ENCODE measurements at regions not wholly inside any gene's neighbourhood (a gene's known extent, or its start where the extent isn't known, plus 50 kb on each side); places are given as distances from the start of the nearest gene placed in this dataset.
A peak's percentile ranks its signal among the peaks of the same experiment; 100 is the strongest.

DNA sequence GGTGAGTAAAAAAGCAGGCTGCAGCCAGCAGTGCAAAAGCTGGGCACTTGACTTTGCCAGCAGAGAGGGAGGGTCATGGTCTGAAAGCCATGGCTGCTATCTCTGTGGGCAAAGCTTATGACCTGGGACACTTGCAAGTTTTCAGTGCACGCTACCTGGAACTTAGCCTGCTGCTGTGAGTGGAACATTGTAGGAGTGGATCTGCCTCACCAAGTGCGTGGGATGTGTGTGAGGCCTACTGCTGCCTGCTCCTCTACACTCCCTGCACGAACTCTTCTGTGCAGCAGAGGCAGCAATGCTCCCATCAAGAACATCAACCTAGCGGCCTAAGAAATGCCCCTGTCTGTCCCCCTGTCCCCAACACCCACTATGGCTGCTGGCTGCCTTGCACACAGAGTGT is 344.1 kb upstream of the REG3G start:
- H3K79me1 ChIP-seq (ENCODE audit: insufficient read depth, low read depth, low read length, poor library complexity, severe bottlenecking), result no peaks in the 10 kb centered on the region

More for the DNA sequence above, 344.1 kb upstream of the REG3G start:
- Histone ChIP-seq H2AFZ (ENCODE audit: low read length) (no peak overlapping the region), H3T11ph (ENCODE audit: low read length) (no peak overlapping the region), H3K23me2 (ENCODE audit: insufficient read length, low read depth, low read length, poor library complexity, severe bottlenecking) (no peaks in the 10 kb centered on the region), H3K79me2 (ENCODE audit: insufficient read depth, low read length) (no peaks in the 10 kb centered on the region), H3K9me3 (ENCODE audit: control insufficient read depth, low read depth, low read length) (no peaks in the 10 kb centered on the region), H3K4me1 (ENCODE audit: insufficient read depth, low read length) (no peaks in the 10 kb centered on the region), H3K56ac (ENCODE audit: insufficient read length, low read depth, low read length) (no peak overlapping the region), H4K20me1 (ENCODE audit: control insufficient read depth, insufficient read depth, insufficient read length) (no peaks in the 10 kb centered on the region), H2BK12ac (ENCODE audit: insufficient read length, low read depth, low read length) (no peak overlapping the region), H3K9ac (ENCODE audit: extremely low read depth, insufficient read length, low read length) (no peak overlapping the region), H3K14ac (ENCODE audit: insufficient read depth, low read length) (no peak overlapping the region), H2BK15ac (ENCODE audit: low read depth, low read length) (no peak overlapping the region), H4K5ac (ENCODE audit: insufficient read length, low read depth, low read length) (no peak overlapping the region), H3K4me2 (ENCODE audit: insufficient read depth, insufficient read length, low read length) (no peak overlapping the region), H3K27me3 (ENCODE audit: insufficient read depth, low read length) (no peaks in the 10 kb centered on the region), H3K23ac (ENCODE audit: insufficient read length, low read depth, low read length) (no peak overlapping the region), H4K91ac (ENCODE audit: insufficient read length, low read depth, low read length) (no peak overlapping the region), H2BK5ac (ENCODE audit: insufficient read length, low read length) (no peak overlapping the region), H3K18ac (ENCODE audit: insufficient read length, low read depth, low read length) (no peak overlapping the region), H4K8ac (replicated peaks; ENCODE audit: insufficient read length, low read depth, low read length) (no peak overlapping the region), H2BK120ac (ENCODE audit: low read depth, low read length, poor library complexity, severe bottlenecking) (no peak overlapping the region), H3K27ac (ENCODE audit: insufficient read length, low read depth, low read length) (no peak overlapping the region), H2BK20ac (ENCODE audit: low read depth, low read length, poor library complexity, severe bottlenecking) (no peak overlapping the region), H3K4ac (ENCODE audit: low read depth, low read length) (no peak overlapping the region), H2AK5ac (ENCODE audit: insufficient read length, low read length) (no peak overlapping the region)
- Mint-ChIP-seq H3K27me3 (ENCODE audit: low read depth) (no peaks in the 10 kb centered on the region), H3K4me3 (no peak overlapping the region), H3K36me3 (ENCODE audit: insufficient read depth in 1 of 3, low read depth in 3 of 3) (no peaks in the 10 kb centered on the region), H3K4me1 (no peaks in the 10 kb centered on the region), H3K9me3 (peaks cover 0 to 3% of the 10 kb centered on the region in 2 experiments; a peak in 2 of 5 replicates), H3K27ac (peak overlapping the region in 1 of 3 experiments; percentile 70; a peak in 3 of 7 replicates)
- DNase-seq, result no peak
- no CpG with 5 or more reads among the region's 4 CpGs for WGBS (ENCODE audit: extremely low coverage, insufficient read length, low lambda C conversion rate)
- TF ChIP-seq, protein P1, sequence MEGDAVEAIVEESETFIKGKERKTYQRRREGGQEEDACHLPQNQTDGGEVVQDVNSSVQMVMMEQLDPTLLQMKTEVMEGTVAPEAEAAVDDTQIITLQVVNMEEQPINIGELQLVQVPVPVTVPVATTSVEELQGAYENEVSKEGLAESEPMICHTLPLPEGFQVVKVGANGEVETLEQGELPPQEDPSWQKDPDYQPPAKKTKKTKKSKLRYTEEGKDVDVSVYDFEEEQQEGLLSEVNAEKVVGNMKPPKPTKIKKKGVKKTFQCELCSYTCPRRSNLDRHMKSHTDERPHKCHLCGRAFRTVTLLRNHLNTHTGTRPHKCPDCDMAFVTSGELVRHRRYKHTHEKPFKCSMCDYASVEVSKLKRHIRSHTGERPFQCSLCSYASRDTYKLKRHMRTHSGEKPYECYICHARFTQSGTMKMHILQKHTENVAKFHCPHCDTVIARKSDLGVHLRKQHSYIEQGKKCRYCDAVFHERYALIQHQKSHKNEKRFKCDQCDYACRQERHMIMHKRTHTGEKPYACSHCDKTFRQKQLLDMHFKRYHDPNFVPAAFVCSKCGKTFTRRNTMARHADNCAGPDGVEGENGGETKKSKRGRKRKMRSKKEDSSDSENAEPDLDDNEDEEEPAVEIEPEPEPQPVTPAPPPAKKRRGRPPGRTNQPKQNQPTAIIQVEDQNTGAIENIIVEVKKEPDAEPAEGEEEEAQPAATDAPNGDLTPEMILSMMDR (conservative IDR thresholded peaks at IDR 0.05), result no peak

All from H9 (cell line).